Left ventricle myocardium inferior (tissue), 1 donor: ENCODE measurements at regions not wholly inside any gene's neighbourhood (a gene's known extent, or its start where the extent isn't known, plus 50 kb on each side); places are given as distances from the start of the nearest gene placed in this dataset.

ENCODE experiments used
- DNase-seq: peaks from one replicate; pipeline ENCODE4 v3.0.0-alpha.2; 2020
- H3K27ac ChIP-seq: fragments of 200-600 bp; replicated peaks from 2 replicates; pipeline ENCODE4 v1.8.0; 2021
- H3K27me3 ChIP-seq: fragments of 200-600 bp; 2 replicates; pipeline ENCODE4 v1.8.0; 2021; ENCODE audit warnings: low read depth
- H3K36me3 ChIP-seq: fragments of 200-600 bp; 2 replicates; pipeline ENCODE4 v1.8.0; 2021
- H3K4me1 ChIP-seq: fragments of 200-600 bp; 2 replicates; pipeline ENCODE4 v1.8.0; 2021
- H3K4me3 ChIP-seq: fragments of 200-600 bp; 2 replicates; pipeline ENCODE4 v1.8.0; 2021; ENCODE audit warnings: mild to moderate bottlenecking, moderate library complexity
- H3K9me3 ChIP-seq: fragments of 200-600 bp; replicated peaks from 2 replicates; pipeline ENCODE4 v1.8.0; 2021
- intact Hi-C: fragments of 100-400 bp; cut with micrococcal nuclease; formaldehyde crosslinking; loops from one replicate; pipeline ENCODE4 v1.11.0; 2022
- TF ChIP-seq, protein P1 (sequence below): fragments of 200-600 bp; IDR thresholded peaks from 2 replicates; pipeline ENCODE4 v1.8.0; 2021; ENCODE audit warnings: antibody characterized with exemption, mild to moderate bottlenecking, borderline replicate concordance
- donor health status: DM: no; HTN: yes; CAD: no; lungs with severe emphysema.

DNA sequence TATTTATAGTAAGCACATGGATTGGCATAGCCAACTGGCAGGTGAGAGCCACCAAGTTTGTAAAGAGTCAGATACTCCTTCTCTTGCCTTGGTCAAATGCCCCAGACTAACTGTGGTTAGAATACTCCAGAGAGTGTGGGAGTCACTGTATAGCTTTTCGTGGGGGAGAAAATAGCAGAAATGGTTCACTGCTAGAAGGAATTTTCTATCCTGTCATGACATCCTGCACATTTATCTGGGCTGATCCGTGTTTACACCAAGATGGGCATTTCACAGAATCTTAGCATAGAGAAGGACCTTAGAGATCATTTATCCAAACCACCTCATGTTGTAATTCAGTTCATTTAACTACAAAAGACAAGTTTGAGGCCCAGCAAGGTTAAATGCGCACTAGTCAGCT, 460.8 kb downstream of the ENC1 start:
- Histone ChIP-seq H3K27ac (no peak overlapping the region), H3K4me1 (peaks cover 5% of the 10 kb centered on the region), H3K4me3 (no peak overlapping the region), H3K36me3 (no peaks in the 10 kb centered on the region), H3K27me3 (peaks cover 12% of the 10 kb centered on the region), H3K9me3 (no peaks in the 10 kb centered on the region)
- intact Hi-C loops: no loop called here
- no peak for DNase-seq
- TF ChIP-seq, protein P1, sequence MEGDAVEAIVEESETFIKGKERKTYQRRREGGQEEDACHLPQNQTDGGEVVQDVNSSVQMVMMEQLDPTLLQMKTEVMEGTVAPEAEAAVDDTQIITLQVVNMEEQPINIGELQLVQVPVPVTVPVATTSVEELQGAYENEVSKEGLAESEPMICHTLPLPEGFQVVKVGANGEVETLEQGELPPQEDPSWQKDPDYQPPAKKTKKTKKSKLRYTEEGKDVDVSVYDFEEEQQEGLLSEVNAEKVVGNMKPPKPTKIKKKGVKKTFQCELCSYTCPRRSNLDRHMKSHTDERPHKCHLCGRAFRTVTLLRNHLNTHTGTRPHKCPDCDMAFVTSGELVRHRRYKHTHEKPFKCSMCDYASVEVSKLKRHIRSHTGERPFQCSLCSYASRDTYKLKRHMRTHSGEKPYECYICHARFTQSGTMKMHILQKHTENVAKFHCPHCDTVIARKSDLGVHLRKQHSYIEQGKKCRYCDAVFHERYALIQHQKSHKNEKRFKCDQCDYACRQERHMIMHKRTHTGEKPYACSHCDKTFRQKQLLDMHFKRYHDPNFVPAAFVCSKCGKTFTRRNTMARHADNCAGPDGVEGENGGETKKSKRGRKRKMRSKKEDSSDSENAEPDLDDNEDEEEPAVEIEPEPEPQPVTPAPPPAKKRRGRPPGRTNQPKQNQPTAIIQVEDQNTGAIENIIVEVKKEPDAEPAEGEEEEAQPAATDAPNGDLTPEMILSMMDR: no peak

DNA sequence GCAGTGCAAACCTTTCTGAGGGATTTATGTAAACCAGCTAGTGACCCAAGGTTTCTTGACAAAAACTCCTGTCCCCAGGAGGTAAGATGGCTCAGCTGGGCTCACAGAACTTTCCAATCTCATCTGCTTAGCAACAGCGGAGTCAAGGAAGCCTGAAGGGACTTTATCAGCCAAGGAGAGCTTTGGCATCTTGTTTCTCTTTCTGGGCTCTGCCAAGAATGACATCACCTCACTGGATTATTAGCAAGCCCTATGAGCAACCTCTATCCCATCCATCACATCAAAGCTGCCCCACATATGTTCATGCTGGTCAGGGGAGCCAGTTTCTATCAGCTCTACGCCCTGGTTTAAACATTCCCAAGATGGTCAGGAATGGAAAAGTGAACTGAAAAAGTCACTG, 461.3 kb downstream of the ENC1 start:
- no peak overlapping the region for H3K27ac ChIP-seq
- intact Hi-C loops: no loop called here

DNA sequence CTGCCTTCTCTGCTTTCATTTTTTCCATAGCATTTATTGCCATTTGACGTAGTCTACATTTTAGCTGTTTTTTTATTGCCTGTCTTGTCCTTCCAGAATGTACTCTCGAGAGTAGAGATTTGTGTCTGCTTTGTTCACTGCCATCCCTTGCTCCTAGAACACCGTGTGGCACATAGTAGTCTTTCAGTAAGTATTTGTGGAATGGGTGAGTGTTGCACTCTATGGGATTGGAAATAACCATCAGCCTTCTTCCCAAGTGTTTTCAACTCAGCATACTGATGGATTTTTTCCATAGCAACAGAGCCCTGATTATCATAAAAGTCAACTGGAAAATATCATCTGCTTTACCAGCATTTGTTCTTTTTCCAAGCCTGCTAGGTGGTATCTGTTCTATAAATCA, 462.6 kb downstream of the ENC1 start:
- Histone ChIP-seq H3K27me3 (peaks cover 12% of the 10 kb centered on the region), H3K27ac (no peak overlapping the region), H3K4me3 (no peak overlapping the region), H3K4me1 (no peaks in the 10 kb centered on the region), H3K9me3 (no peaks in the 10 kb centered on the region), H3K36me3 (no peaks in the 10 kb centered on the region)
- no peak for DNase-seq
- TF ChIP-seq, protein P1: no peak
- intact Hi-C loops: no loop called here

More for the DNA sequence above, 461.3 kb downstream of the ENC1 start:
- Histone ChIP-seq H3K36me3 (no peaks in the 10 kb centered on the region), H3K9me3 (no peaks in the 10 kb centered on the region), H3K27me3 (peaks cover 12% of the 10 kb centered on the region), H3K4me1 (no peaks in the 10 kb centered on the region), H3K4me3 (no peak overlapping the region)
- TF ChIP-seq, protein P1: no peak
- DNase-seq: no peak

DNA sequence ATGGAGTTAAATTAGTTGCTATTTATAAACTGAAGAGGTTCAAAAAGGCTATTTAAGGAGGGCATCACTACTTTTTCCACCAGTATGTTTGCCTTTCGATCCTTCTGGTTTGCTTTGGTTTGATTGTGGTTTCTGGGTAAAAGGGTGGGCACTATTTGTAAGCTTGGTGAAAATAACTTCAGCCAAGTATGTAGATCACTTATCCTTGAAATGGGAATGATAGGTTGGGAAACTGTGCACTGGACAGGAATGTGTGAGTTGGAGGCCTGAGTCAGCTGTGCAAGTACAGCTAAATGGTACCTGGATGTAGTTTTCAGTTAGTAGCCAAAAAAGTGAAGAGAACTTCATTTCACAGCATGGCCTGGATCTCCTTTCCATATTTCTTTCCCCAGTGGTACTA, 466.2 kb downstream of the ENC1 start:
- no peak overlapping the region for H3K4me3 ChIP-seq

DNA sequence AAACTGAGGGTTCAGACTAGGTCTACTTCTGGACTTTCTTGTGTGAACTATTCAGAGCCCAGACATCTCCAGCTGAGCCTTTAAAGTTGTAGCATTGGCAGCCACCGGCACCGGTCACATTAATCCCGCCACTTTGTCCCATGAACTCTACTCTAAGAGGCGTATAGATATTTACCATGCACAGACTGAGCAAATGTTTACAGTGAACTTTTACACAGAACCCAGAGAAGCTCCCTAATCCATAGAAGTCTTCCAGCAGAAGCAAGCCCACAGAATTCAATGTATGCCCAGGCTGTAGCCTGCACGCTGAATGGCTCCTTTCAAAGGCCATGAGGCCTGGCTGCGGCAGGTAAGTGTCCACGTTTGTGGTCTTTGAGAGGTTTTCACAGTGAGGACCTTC, 466.9 kb downstream of the ENC1 start:
- Histone ChIP-seq H3K27me3 (peaks cover 12% of the 10 kb centered on the region), H3K9me3 (no peaks in the 10 kb centered on the region), H3K36me3 (no peaks in the 10 kb centered on the region), H3K4me3 (no peak overlapping the region), H3K4me1 (no peaks in the 10 kb centered on the region), H3K27ac (no peak overlapping the region)
- intact Hi-C loops: no loop called here
- DNase-seq: no peak
- TF ChIP-seq, protein P1: no peak

More for the DNA sequence above, 466.2 kb downstream of the ENC1 start:
- no peaks in the 10 kb centered on the region for H3K4me1 ChIP-seq
- no peaks in the 10 kb centered on the region for H3K36me3 ChIP-seq
- no peak for DNase-seq
- TF ChIP-seq, protein P1: no peak
- H3K27me3 ChIP-seq: peaks cover 12% of the 10 kb centered on the region
- intact Hi-C loops: no loop called here
- H3K27ac ChIP-seq: no peak overlapping the region
- H3K9me3 ChIP-seq: no peaks in the 10 kb centered on the region

DNA sequence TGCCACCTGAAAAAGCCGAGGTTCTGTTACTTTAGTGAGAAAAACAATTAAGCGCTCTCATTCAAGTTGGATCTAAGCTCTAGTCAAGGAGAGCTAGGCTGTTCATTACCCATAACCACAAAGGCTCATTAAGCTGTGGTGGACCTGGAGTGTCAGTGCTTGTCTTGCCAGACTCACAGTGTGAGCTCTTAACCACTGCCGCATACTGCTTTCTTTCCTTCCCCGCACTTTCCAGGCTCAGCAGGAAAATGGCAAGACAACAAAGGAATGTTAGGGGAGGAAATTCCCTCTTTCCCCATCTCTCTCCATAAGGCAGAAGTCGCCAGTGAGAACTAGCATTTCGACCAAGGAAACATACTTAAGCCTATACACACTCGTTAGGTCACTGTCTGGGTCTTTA, 467.3 kb downstream of the ENC1 start:
- no peak for DNase-seq
- intact Hi-C loops: no loop called here
- TF ChIP-seq, protein P1: no peak
- Histone ChIP-seq H3K9me3 (no peaks in the 10 kb centered on the region), H3K27ac (no peak overlapping the region), H3K4me3 (no peak overlapping the region), H3K36me3 (no peaks in the 10 kb centered on the region), H3K27me3 (peaks cover 12% of the 10 kb centered on the region), H3K4me1 (no peaks in the 10 kb centered on the region)
